HG02642 (cell line): ENCODE measurements at regions not wholly inside any gene's neighbourhood (a gene's known extent, or its start where the extent isn't known, plus 50 kb on each side); places are given as distances from the start of the nearest gene placed in this dataset.
"Not testable (repeated sequence)": the region's sequence is repeated elsewhere in the genome, so short reads cannot be mapped to it uniquely, and the experiment has no call there.

Experiments used
- ATAC-seq: cut with Tn5 transposase; IDR thresholded peaks from one replicate; pipeline ENCODE4 v1.9.1; 2021; ENCODE audit warnings: mild to moderate bottlenecking; ENCODE audit not compliant: unreplicated experiment, poor library complexity

DNA sequence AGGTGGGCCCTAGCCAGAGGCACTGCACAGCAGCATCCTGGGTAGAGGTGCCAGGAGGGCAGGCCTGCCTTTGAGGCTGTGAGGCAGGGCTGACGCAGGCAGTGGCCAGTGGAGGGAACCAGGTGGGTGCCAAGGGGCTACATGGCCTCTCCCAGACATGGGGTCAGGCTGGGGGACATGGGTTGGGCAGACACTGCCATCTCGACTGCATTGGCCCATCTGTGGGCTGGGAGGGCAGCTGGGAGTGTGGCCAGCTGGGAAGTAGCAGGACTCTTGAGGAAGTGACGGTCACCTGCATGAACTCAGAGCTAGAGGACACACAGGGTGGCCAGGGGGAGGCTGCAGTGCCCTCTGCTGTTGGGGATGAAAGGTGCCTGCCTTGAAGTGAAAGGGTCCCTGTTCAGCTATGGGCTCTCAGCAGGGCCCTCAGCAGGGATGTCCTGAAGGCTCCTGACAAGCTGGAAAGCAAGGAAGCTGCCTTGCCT lies 294.6 kb downstream of the CCDC74A start:
- ATAC-seq: not testable (repeated sequence)

GRCh38 chr2:131823058-131823457 lies 295.4 kb downstream of the CCDC74A start:
- not testable (repeated sequence) for ATAC-seq

GRCh38 chr2:131824986-131825385 lies 297.3 kb downstream of the CCDC74A start:
- ATAC-seq: not testable (repeated sequence)

DNA sequence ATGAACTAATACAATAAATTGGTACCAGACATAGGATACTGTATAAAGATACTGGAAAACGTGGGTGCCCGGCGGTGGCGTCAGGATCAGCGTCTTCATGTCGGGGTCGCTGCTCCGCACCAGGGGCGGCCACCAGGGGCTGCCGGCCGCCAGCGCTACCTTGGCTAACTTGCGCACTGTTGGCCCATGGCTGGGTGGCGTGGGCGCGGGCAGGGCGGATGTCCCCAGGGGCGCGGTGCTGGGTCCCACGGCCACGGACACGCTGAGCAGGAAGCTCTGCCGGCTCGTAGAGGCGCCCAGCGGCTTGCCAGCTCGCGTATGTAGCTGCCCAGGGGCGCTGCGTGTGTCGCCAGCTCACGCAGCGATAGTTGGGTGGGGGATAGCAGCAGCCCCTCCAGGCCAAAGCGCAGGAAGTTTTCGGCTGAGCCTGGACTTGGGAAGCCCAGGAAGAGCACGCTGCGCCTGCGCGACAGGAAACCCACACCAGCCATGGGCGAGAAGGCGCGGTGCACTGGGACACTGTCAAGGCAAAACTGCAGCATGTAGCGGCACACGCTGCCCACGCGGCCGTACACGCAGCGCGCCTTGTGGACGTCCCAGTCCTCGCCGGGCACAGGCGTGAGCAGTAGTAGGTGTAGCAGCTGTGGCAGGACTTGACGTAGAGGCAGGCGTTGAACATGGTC lies 299.9 kb downstream of the CCDC74A start:
- ATAC-seq: no peak

DNA sequence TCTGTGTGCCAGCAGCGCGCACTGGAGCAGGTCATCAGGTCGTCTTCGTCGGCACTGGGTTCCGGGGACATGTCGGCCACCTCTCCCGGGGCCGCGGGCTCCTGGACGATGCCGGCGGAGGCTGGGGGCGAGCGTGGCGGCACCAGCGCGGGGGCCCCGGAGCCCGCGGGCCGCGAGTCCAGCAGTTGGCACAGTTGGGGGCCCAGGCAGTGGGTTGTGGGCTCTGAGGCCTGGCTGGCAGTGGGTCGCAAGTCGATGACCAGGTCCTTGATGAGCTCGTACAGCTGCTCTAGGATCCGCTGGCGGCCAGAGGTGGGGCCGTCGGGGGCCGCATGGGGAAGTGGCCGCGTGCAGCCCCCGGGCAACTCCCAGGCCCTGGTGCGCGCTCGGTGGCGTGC lies 300.5 kb downstream of the CCDC74A start:
- ATAC-seq: no peak

DNA sequence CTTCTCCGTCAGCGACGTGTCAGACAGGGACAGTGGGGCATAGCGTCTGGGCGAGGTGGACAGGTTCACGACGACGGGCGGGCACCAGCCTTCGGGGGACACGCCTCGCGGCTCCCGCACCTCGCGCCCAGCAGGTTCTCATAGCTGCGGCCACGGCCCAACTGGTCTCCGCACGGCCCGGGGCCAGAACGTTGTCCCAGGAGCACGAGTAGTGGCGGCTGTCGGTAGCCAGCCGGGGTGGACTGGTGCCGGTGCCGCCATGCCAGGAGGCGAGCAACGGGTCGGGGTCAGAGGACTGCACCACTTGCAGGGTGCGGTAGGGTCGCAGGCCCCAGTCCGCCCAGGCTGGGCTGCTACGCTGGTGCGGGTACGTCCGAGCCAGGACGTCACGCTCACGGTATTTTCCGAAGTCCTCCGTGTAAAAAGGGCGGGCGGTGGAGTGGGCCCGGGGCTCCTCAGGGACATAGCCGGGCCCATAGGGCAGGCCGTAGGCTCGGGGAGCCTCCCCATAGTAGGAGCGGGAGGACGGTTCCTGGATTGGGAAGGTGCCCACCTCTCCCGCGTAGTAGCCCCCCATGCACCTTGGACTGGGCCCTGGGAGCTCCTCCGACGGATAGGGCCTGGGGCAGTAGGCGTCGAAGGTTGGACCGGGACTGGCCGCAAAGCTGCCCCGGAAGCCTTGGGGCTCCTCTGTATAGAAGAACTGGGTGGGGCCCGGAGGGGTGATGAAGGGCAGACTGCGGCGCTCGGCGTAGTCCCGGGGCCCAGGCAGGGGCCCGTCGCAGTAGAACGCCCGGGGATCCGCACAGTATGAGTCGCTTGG lies 301.2 kb downstream of the CCDC74A start:
- ATAC-seq: not testable (repeated sequence)

- ATAC-seq: not testable (repeated sequence)
These were observed 302.0 kb downstream of the CCDC74A start for GRCh38 chr2:131829456-131830241.

DNA sequence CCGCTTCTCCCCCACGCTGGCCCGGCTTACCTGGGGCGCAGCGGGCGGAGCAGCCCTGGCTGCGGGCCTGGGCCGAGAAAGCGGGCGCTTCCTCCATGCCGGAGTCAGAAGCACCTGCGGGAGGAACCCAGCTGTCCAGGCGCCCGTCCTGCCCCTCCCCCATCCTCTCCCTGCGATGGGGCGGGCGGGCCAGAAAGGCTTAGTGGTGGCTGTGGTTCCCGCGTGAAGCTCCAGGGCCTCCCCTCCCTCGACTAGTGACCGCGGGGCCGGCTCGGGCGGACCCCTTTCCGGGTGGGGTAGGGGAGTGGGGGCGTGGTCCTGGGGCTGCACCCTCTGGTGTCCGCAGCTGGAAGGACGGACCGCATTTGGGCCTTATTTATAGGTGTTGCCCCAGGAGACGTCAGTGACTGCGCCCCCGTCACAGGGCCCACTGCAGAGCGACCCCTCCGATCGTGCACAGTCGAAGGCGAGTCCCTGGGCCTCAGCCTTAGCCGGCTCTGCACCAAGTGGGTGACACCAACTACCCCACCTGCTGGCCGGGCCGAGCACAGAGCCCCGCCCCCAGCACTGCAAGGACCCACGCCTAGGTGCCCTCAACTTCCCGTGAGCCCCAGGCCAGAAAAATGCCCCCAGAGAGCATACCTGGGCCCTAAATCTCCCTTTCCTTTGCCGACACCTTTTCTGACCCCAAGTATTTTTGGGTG lies 302.7 kb downstream of the CCDC74A start:
- ATAC-seq: not testable (repeated sequence)

- not testable (repeated sequence) for ATAC-seq
These were observed 303.2 kb downstream of the CCDC74A start for GRCh38 chr2:131830946-131831310.

DNA sequence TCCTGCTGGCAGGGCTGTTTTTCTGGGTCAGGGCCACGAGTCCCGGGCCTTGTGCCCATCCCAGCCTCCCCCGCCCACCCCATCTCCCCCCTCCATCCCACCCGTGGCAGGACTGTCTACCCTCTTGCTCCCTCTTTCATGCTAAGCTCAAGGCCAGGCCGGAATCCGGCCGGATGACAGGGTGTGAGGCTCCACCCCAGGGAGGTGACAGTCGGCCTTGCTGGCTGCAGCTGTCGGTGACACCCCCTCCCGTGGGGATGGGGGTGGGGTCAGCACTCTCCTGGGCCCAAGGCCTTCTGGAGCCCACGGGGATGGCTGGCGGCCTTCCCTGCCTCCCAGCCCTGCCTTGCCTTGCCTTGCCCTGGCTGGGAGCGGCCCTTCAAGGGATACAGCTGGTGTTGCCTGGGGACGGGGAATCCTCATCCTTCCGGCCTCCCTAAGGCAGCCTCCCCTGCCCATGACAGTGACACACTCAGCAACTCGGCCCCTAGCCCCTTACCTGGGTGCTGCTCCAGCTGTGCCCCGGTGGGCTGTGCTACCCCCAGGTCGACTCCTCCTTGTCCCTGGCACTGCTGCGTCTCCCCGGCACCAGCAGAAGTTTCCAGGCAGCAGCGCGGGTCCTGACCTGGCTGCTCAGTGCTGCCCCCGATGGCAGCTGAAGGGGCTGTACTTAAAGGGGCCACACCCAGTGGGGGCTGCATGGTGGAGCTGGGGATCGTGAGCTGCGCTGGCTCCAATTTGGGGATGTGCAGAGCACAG lies 303.9 kb downstream of the CCDC74A start:
- peak; percentile 39 for ATAC-seq

GRCh38 chr2:131832209-131832780 lies 304.6 kb downstream of the CCDC74A start:
- not testable (repeated sequence) for ATAC-seq

GRCh38 chr2:131832917-131833316 lies 305.2 kb downstream of the CCDC74A start:
- not testable (repeated sequence) for ATAC-seq

DNA sequence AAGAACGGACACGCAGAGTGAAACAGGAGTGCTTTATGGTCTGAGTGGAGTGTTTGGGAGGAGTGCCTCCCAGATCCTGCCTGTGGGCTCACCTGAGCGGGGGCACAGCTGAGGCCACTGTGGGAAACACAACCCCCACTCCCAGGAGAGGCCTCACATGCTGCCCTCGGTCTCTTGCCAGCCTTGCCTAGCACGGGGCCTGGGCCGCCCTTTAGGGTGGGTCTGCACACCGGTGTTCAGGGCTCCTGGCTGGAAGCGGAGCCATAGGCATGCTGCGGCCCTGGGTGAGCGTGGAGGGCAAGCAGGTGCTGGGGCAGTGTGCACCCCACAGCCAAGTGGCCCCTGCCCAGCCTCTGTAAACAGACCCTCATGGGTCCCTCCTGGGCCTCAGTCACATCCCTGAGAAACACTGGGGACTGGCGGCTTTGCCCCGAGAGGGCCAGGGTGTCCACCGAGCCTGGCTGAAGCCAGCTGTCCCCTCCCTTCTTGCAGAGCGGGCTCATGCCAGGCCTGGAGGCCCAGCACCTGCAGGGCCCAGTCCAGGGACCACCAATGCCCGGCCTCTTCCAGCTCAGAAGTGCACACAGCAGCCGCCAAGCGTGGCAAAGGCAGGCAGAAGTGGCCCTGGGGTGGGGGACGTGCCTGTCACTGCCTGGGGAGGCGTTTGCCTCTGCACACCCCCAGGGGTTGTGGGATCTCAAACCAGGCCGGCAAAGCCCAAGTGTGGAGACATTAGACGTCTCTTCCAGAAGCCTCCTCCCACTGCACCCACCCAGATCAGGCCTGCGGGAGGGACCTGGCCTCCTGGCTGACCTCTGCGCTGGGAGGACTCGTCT lies 305.9 kb downstream of the CCDC74A start:
- ATAC-seq: not testable (repeated sequence)

DNA sequence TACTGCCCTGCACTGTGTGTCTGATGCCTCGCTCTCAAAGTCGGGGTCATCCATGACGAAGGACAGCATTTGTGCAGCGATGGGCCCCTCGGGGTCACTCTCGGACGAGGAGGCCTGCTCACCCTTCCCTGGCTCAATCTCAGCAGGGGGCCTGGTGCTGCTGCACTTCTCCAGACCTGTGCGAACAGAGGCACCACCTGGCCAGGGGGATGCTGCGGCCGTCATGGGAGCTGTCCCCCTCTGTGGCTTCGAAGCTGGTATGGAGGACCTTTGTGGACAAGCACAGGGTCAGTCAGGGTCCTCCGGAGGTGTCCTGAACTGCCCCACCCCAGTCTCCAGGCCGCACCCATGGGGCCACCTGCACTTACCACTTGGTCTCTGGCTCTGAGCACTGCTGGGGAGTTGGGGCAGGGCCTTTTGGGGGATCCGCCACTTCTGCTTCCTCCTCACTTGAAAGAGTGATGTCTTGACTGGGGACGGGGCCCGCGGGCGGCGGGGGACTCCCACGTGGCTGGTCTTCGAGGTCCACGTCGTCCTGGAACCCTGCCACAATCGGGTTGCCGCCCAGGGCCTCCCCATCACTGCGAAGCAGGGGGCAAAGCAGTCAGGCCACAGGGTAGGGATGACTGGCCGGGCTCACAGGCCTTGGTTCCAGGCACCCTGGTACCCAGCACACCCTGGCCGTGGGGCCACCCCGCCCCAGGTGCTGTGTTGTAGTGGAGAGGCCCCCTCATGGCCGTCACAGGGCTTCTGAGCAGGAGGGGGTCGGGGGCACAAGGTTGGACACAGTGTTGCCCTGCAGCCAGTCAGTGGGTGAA lies 306.7 kb downstream of the CCDC74A start:
- ATAC-seq: not testable (repeated sequence)

DNA sequence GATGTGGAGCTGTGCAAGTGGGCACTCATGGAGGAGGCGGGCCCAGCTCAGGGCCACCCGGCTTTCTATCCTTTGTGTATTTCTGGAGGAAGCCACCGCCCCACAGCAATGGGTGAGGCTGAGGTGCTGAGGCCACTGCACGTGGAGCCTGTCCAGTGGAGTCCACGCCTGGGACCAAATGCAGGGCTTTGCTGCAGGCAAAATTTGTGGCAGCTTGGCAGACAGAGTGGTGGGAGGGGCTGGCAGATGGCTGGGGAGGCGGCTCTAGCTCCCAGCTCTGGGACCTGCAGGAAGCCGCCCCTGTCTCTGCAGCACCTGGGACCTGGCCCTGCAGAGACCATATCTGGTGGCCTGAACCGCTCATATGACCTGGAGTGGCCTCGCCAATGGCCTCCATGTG lies 307.3 kb downstream of the CCDC74A start:
- ATAC-seq: not testable (repeated sequence)

DNA sequence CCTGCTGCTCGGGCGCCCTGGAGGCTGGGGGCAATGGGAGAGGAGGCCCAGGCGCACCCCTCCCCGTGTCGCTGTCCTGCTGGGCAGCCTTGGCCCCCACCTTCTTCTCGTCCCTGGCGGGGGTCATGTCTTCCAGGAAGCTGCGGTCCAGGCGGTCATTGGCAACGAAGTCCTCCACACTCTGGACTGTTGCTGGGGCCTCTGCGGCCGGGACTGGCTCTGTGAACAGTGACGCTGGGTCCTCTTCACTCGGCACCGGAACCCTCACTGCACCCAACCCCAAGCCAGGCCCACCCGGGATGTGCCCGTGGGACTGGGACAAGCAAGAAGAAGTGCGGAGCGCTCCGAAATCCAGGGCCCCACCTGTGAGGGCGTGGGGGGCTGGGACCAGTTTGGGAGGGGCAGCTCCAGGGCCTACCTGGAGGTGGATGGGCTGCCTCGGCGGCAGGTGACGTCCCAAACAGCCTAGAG lies 308.0 kb downstream of the CCDC74A start:
- no peak for ATAC-seq

DNA sequence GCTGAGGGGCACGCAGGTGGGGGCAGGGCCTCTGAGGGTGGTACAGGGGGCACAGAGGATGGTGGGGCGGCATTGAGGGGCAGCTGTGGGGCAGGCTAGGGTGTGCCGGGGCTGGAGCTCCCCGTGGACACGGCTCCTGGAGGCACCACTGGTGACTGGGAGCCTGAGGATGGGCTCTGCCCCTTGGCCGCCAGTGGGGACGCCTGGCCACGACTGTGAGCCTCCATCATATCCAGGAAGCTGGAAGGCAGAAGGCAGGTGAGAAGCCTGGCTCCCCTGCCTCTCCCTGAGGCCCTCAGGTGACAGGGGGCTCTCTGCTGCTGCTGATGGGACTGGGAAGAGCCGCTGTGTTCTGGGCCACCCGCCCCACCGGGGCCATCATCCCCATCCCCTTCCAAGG lies 308.4 kb downstream of the CCDC74A start:
- not testable (repeated sequence) for ATAC-seq
